Astrocyte of the spinal cord (primary cell): ENCODE measurements at regions not wholly inside any gene's neighbourhood (a gene's known extent, or its start where the extent isn't known, plus 50 kb on each side); places are given as distances from the start of the nearest gene placed in this dataset.

Experiments
- DNase-seq: peaks from one replicate; pipeline ENCODE4 v3.0.0; 2011; ENCODE audit warnings: low read depth, low spot score
- H3K4me3 ChIP-seq: 2 replicates; pipeline ENCODE4 v1.5.1; 2011; ENCODE audit warnings: low read depth, mild to moderate bottlenecking, low read length, moderate library complexity
- in situ Hi-C: cut with HindIII; loops from 2 replicates; pipeline ENCODE4 v1.10.0; 2017; ENCODE audit warnings: low sequenced_read_pairs
- TF ChIP-seq, protein P1 (sequence below): IDR thresholded peaks from 2 replicates; pipeline ENCODE4 v1.5.1; 2012; ENCODE audit warnings: low read depth, mild to moderate bottlenecking, low read length, inconsistent platforms

DNA sequence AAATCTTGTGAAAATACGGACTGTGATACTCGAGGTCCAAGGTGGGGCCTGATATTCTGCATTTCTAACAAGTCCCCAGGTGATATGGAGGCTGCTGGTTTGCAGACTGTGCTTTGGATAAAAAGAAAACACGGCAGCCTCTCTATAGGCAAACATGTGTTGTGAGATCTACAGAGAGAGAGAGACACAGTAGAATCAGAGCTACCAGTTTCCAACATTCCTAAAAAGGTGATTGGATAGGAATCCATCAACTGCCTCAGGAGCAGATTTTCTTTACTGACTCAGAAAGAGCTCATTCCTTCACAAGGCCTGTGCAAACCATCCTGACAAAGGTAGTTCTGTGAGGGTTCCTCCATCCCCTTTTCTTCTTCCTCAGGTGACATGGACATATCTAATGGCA is 651.6 kb upstream of the CAMK1G start:
- DNase-seq = no peak
- TF ChIP-seq, protein P1, sequence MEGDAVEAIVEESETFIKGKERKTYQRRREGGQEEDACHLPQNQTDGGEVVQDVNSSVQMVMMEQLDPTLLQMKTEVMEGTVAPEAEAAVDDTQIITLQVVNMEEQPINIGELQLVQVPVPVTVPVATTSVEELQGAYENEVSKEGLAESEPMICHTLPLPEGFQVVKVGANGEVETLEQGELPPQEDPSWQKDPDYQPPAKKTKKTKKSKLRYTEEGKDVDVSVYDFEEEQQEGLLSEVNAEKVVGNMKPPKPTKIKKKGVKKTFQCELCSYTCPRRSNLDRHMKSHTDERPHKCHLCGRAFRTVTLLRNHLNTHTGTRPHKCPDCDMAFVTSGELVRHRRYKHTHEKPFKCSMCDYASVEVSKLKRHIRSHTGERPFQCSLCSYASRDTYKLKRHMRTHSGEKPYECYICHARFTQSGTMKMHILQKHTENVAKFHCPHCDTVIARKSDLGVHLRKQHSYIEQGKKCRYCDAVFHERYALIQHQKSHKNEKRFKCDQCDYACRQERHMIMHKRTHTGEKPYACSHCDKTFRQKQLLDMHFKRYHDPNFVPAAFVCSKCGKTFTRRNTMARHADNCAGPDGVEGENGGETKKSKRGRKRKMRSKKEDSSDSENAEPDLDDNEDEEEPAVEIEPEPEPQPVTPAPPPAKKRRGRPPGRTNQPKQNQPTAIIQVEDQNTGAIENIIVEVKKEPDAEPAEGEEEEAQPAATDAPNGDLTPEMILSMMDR = no peak
- in situ Hi-C loops = no loop called here
- H3K4me3 ChIP-seq = no peak overlapping the region

DNA sequence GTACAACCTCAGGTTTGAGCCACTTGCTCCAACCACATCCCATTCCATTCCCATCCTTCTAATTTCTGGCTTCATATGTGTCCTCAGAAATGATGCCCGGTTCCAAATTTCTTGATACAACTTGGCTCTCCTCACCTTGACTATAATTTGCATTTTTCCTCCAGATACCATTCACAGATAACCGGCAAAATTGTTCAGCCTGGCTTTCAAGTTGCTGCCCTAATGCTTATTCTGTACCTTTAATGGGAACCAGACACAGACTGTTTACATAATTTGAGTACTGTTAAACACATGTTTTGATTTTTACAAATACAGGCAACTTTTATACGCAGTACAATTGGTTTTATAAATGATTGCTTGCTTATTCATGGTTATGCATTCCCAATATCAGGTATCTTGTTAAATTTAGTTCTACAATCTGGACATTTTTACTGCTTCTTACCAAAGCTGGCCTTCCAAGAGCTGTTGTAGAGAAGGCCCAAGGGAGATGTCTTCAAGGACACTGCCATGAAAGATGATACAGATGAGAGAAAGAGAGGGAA is 649.5 kb upstream of the CAMK1G start:
- in situ Hi-C loops = no loop called here
- DNase-seq = no peak
- H3K4me3 ChIP-seq = no peak overlapping the region
- TF ChIP-seq, protein P1 = no peak

DNA sequence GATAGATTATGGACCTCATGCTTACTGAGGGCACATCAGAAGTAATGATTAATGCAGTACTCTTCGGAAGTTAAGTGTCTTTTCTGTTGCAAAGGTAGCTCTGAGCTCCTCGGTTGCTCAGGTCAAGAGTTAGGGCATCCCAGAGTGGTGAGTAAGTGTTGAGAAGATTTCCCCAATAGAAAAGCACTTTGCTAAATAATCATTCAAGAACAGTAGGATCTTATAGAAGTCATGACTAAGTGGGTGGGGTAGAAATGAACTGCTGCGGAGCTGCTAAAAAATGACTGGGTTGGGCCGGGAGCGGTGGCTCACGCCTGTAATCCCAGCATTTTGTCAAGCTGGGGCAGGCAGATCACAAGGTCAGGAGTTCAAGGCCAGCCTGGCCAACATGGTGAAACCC is 648.6 kb upstream of the CAMK1G start:
- TF ChIP-seq, protein P1 = no peak
- no peak for DNase-seq
- in situ Hi-C loops = no loop called here
- H3K4me3 ChIP-seq = no peak overlapping the region

DNA sequence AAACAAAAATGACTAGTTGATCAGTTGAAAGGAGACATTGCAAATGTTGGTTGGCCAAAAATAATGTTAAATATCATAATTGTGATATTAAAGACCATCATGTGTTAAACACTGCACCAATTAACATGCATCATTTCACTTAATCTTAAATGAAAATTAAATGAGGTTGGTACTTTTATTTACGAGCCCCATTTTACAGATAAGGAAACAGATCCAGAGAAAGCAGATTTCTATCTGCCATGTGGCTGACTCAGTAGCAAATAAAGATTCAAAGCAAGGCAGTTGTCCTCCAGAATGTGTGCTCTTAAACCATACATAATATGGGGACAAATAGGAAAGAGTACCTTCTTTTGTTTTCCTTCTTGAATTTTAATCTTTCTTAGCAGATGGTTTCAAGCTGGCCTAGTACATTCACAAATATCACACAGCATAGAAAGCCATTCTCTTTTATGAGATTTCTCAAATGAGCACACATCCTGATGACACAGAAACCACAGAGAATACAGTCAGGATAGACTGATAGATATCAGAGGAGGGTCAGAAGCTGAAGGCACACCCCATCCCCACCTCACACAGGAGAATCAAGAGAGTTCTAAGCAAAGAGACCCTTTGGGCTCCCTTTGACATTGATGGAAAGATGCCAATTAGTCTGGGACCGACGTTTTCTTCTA is 647.9 kb upstream of the CAMK1G start:
- in situ Hi-C loops = no loop called here
- TF ChIP-seq, protein P1 = no peak
- H3K4me3 ChIP-seq = no peak overlapping the region
- no peak for DNase-seq

DNA sequence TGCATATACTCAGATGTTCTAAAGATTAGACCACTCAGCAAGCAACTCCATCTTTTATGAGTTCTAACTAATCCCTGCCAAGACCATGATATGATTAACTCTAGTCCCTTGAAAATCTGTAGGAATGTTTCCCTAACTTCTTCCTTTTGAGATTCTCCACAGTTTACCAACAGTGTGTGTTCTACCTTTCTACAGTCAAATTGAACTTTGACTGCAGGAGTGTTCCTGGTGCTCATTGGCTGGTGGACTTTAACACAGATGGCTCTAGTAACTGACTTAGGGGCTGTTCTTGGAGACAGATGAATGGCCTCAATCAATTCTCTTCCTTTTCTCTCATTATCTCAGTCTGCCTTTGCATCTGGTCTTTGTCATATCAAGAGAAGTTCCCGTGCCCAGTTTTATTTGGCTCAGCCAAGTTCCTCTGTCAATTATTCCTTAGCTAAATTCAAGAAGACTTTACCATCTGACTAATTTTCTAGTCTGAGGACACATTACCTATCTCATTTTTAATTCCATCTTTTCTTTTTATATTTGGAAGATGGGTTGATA is 643.9 kb upstream of the CAMK1G start:
- H3K4me3 ChIP-seq = no peak overlapping the region
- in situ Hi-C loops = no loop called here
- TF ChIP-seq, protein P1 = no peak
- no peak for DNase-seq

DNA sequence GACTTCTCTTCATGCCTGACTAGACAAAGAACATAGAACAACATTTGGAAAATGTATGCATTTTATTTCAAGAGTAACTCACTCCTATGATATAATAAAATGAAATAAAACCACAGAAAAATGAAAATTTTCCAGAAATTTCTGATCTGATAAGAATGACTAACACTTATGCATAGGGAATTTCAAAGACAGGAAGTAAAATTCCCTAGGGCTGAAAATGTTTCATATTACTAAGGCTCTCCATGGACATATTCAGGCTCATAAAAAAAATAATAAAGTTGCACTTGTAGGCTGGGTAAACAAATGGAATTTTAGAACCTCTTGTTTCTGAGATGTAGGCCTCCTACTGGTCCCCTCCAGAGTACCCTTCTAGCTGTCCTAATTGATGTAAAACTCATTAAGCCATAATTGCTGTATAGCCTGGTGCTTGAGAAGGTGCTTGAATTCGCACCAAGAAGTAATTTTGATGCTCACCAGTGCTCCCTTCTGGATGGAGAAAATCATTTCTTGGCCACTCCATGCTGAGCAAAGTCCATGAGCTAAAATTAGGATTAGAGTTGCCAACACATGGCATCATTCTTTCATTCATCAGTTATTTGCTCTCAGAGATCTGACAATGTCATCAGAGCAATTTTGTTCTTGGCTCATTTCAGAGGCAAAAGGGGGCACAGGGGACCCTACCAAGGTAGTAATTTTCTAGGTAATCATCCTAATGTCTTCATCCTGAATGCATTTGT is 641.0 kb upstream of the CAMK1G start:
- no peak for DNase-seq
- in situ Hi-C loops = no loop called here
- TF ChIP-seq, protein P1 = no peak

More for the DNA sequence above, 641.0 kb upstream of the CAMK1G start:
- H3K4me3 ChIP-seq = no peak overlapping the region
